Activated T-cell treated with anti-CD3 and anti-CD28 coated beads for 24 hours (primary cell): ENCODE measurements at regions not wholly inside any gene's neighbourhood (a gene's known extent, or its start where the extent isn't known, plus 50 kb on each side); places are given as distances from the start of the nearest gene placed in this dataset.

Source experiments
- DNase-seq: peaks from one replicate; pipeline ENCODE4 v3.0.0-alpha.2; 2020; ENCODE audit warnings: low read depth

- no peak for DNase-seq
Measured at GRCh38 chr6:144883915-144884314, 598.8 kb downstream of the UTRN start.

- DNase-seq = no peak
Measured at GRCh38 chr6:144885817-144886216, 600.7 kb downstream of the UTRN start.

GRCh38 chr6:144886682-144887081 lies 601.5 kb downstream of the UTRN start:
- no peak for DNase-seq

GRCh38 chr6:144888621-144889020 lies 603.5 kb downstream of the UTRN start:
- DNase-seq = no peak

- no peak for DNase-seq
Measured at GRCh38 chr6:144893680-144894151, 608.6 kb downstream of the UTRN start.

- DNase-seq = no peak
Measured at GRCh38 chr6:144894240-144894639, 609.1 kb downstream of the UTRN start.

GRCh38 chr6:144895313-144896278 lies 610.5 kb downstream of the UTRN start:
- DNase-seq = no peak

GRCh38 chr6:144896289-144896688 lies 611.2 kb downstream of the UTRN start:
- no peak for DNase-seq

GRCh38 chr6:144896871-144897270 lies 611.7 kb downstream of the UTRN start:
- DNase-seq = no peak

GRCh38 chr6:144897441-144897921 lies 612.3 kb downstream of the UTRN start:
- DNase-seq = no peak

- DNase-seq = no peak
Measured at GRCh38 chr6:144898052-144898689, 613.0 kb downstream of the UTRN start.

GRCh38 chr6:144898741-144899140 lies 613.6 kb downstream of the UTRN start:
- DNase-seq = no peak

GRCh38 chr6:144899161-144899560 lies 614.0 kb downstream of the UTRN start:
- no peak for DNase-seq

GRCh38 chr6:144901412-144901811 lies 616.3 kb downstream of the UTRN start:
- DNase-seq = no peak

- no peak for DNase-seq
Measured at GRCh38 chr6:144908004-144908403, 622.9 kb downstream of the UTRN start.

GRCh38 chr6:144909753-144910285 lies 624.7 kb downstream of the UTRN start:
- no peak for DNase-seq

- DNase-seq = no peak
Measured at GRCh38 chr6:144911322-144911721, 626.2 kb downstream of the UTRN start.

- DNase-seq = no peak
Measured at GRCh38 chr6:144912474-144912873, 627.3 kb downstream of the UTRN start.

GRCh38 chr6:144918073-144918472 lies 632.9 kb downstream of the UTRN start:
- DNase-seq = no peak

GRCh38 chr6:144919560-144919959 lies 634.4 kb downstream of the UTRN start:
- DNase-seq = no peak

GRCh38 chr6:144920391-144920961 lies 635.3 kb downstream of the UTRN start:
- DNase-seq = no peak

- DNase-seq = no peak
Measured at GRCh38 chr6:144921206-144921975, 636.3 kb downstream of the UTRN start.
